ENCODE measurements at regions not wholly inside any gene's neighbourhood (a gene's known extent, or its start where the extent isn't known, plus 50 kb on each side); places are given as distances from the start of the nearest gene placed in this dataset.

GRCh38 chr13:104008075-104008474 is 941.9 kb upstream of the SLC10A2 start:
- intact Hi-C loops (cut with DNase I): no loop called here

GRCh38 chr13:104006625-104007075 is 940.4 kb upstream of the SLC10A2 start:
- no peak for DNase-seq (ENCODE audit: low spot score)
- intact Hi-C loops (cut with DNase I): no loop called here

More at GRCh38 chr13:104008075-104008474, 941.9 kb upstream of the SLC10A2 start:
- DNase-seq (ENCODE audit: low spot score): no peak

- DNase-seq (ENCODE audit: low spot score): no peak
- intact Hi-C loops (cut with DNase I): no loop called here
Measured at GRCh38 chr13:104004572-104004971, 938.4 kb upstream of the SLC10A2 start.

GRCh38 chr13:104002216-104002615 is 936.0 kb upstream of the SLC10A2 start:
- DNase-seq (ENCODE audit: low spot score): no peak
- intact Hi-C loops (cut with DNase I): no loop called here

- no peak for DNase-seq (ENCODE audit: low spot score)
- intact Hi-C loops (cut with DNase I): no loop called here
Measured at GRCh38 chr13:104001766-104002165, 935.5 kb upstream of the SLC10A2 start.

- DNase-seq (ENCODE audit: low spot score): no peak
- intact Hi-C loops (cut with DNase I): no loop called here
Measured at GRCh38 chr13:103996733-103997132, 930.5 kb upstream of the SLC10A2 start.

- no peak for DNase-seq (ENCODE audit: low spot score)
- intact Hi-C loops (cut with DNase I): no loop called here
Measured at GRCh38 chr13:103983948-103984347, 917.7 kb upstream of the SLC10A2 start.

- intact Hi-C loops (cut with DNase I): no loop called here
- DNase-seq (ENCODE audit: low spot score): no peak
Measured at GRCh38 chr13:103976371-103976770, 910.2 kb upstream of the SLC10A2 start.

- no peak for DNase-seq (ENCODE audit: low spot score)
- intact Hi-C loops (cut with DNase I): no loop called here
Measured at GRCh38 chr13:103973740-103974139, 907.5 kb upstream of the SLC10A2 start.

- intact Hi-C loops (cut with DNase I): no loop called here
- DNase-seq (ENCODE audit: low spot score): no peak
Measured at GRCh38 chr13:103969520-103970050, 903.4 kb upstream of the SLC10A2 start.

GRCh38 chr13:103965506-103966243 is 899.5 kb upstream of the SLC10A2 start:
- DNase-seq (ENCODE audit: low spot score): no peak
- intact Hi-C loops (cut with DNase I): no loop called here

GRCh38 chr13:103961784-103962183 is 895.6 kb upstream of the SLC10A2 start:
- intact Hi-C loops (cut with DNase I): no loop called here
- DNase-seq (ENCODE audit: low spot score): no peak

GRCh38 chr13:103961129-103961528 is 894.9 kb upstream of the SLC10A2 start:
- intact Hi-C loops (cut with DNase I): no loop called here
- no peak for DNase-seq (ENCODE audit: low spot score)

- intact Hi-C loops (cut with DNase I): no loop called here
- DNase-seq (ENCODE audit: low spot score): no peak
Measured at GRCh38 chr13:103960001-103960400, 893.8 kb upstream of the SLC10A2 start.

- no peak for DNase-seq (ENCODE audit: low spot score)
- intact Hi-C loops (cut with DNase I): no loop called here
Measured at GRCh38 chr13:103958691-103959090, 892.5 kb upstream of the SLC10A2 start.

GRCh38 chr13:103957939-103958338 is 891.7 kb upstream of the SLC10A2 start:
- DNase-seq (ENCODE audit: low spot score): no peak
- intact Hi-C loops (cut with DNase I): no loop called here

- intact Hi-C loops (cut with DNase I): no loop called here
- DNase-seq (ENCODE audit: low spot score): no peak
Measured at GRCh38 chr13:103953859-103954258, 887.6 kb upstream of the SLC10A2 start.

GRCh38 chr13:103952183-103952582 is 886.0 kb upstream of the SLC10A2 start:
- DNase-seq (ENCODE audit: low spot score): no peak
- intact Hi-C loops (cut with DNase I): no loop called here

GRCh38 chr13:103948426-103948825 is 882.2 kb upstream of the SLC10A2 start:
- intact Hi-C loops (cut with DNase I): no loop called here
- DNase-seq (ENCODE audit: low spot score): no peak

- no peak for DNase-seq (ENCODE audit: low spot score)
- intact Hi-C loops (cut with DNase I): no loop called here
Measured at GRCh38 chr13:103945836-103946235, 879.6 kb upstream of the SLC10A2 start.

- no peak for DNase-seq (ENCODE audit: low spot score)
- intact Hi-C loops (cut with DNase I): no loop called here
Measured at GRCh38 chr13:103941506-103942140, 875.4 kb upstream of the SLC10A2 start.

All from cardiac septum (tissue), 1 donor.